H54 (cell line): ENCODE measurements at regions not wholly inside any gene's neighbourhood (a gene's known extent, or its start where the extent isn't known, plus 50 kb on each side); places are given as distances from the start of the nearest gene placed in this dataset.

Experiments
- DNase-seq: peaks from one replicate; pipeline ENCODE4 v3.0.0; 2011; ENCODE audit warnings: low spot score, mixed read lengths; ENCODE audit not compliant: insufficient read length
- FAIRE-seq: peaks from 3 replicates; lab custom pipeline; 2011; peaks lifted over from hg19 to GRCh38; lab: Jason Lieb, UNC
- POLR2A ChIP-seq: IDR thresholded peaks from 2 replicates; pipeline ENCODE4 v1.6.1; 2011; ENCODE audit warnings: low read depth, mild to moderate bottlenecking, low read length

DNA sequence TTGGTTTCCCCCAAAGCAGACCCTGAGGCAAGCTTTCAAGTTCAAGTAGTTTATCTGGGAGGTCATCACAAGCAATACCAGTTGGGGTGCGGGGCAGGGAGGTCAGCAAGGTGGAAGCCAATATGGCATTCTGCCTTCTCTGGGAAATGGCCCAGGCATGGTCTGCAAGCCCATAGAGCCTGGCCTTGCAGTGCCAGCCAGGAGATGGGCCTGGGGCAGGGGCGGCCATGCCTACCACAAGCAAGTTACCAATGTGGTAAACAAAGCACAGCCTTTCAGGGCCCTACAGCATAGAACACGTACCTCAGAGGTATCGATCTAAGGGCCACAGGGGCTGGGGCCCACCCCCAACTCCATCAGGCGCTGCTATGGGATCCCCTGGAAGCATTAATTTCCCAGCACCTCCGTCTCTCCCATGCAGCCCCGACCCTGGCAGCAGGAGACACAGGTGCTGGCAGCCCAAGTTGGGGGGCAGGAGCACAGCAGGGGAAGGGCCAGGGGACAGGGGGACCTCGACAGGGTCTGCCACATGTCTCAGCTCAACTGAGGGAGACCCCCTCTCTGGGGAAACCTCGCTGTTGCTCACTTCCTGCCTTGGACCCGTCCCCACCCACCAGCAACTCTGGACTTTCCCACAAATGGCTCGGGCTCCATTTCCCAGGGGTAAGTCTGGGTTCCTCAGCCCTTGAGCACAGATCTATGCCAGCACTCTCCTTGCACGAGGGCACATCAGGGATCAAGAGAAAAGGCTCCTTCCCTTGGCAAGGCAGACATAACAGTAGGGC lies 369.0 kb downstream of the PREX1 start:
- no peak for DNase-seq
- FAIRE-seq = no peak
- no peak for TF ChIP-seq POLR2A

DNA sequence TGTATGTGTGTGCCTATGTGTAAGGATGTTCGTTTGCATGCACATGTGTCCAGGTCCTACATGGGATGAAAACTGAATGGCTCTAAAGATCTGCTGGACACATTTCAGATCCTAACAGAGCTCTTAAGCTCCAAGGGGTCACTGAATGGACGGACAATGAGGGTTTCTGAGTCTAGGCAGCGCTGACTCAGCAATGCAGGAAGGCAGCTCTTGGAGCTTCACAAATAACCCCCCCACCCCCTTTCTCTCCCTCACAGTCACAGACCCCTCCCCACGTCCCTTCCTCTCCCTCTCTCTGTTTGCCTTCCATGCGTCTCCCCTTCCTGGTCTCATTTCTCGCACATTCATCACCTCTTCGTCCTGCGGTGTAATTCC lies 369.8 kb downstream of the PREX1 start:
- no peak for DNase-seq
- TF ChIP-seq POLR2A = no peak
- FAIRE-seq = no peak

DNA sequence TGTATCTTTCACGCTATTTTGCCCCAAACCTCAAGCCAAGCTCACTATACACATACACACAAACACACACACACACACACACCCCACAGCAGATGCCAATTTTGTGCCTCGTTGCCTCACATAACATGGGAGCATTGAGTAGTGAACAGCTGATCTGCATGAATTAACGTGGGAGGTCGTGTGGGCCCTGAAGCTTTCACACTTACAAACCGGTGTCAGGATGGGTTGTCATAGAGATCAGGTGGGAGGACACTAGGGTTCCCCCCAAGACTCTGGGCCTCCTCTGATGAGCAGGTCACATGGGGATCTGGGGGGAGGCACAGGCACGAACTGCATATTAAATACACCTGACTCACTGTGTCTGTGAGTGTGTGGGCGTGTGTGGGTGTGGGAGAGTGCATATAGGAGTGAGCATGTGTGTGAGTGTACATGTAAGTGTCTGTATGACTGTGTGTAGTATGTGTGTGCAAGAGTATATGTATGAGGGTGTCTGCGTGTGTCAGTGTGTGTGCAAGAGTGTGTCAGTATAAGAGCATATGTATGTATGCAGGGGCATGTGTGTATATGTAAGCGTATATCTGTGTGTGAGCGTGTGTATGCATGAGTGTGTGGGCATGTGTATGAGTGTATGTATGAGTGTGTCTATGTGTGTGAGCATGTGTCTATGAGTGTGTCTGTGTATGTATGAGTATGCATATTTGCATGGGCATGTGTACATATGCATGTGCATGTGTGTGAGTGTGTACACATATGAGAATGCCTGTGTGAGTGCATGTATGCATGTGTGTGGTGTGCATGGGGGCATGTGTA lies 370.4 kb downstream of the PREX1 start:
- DNase-seq = no peak
- no peak for TF ChIP-seq POLR2A
- FAIRE-seq = no peak

DNA sequence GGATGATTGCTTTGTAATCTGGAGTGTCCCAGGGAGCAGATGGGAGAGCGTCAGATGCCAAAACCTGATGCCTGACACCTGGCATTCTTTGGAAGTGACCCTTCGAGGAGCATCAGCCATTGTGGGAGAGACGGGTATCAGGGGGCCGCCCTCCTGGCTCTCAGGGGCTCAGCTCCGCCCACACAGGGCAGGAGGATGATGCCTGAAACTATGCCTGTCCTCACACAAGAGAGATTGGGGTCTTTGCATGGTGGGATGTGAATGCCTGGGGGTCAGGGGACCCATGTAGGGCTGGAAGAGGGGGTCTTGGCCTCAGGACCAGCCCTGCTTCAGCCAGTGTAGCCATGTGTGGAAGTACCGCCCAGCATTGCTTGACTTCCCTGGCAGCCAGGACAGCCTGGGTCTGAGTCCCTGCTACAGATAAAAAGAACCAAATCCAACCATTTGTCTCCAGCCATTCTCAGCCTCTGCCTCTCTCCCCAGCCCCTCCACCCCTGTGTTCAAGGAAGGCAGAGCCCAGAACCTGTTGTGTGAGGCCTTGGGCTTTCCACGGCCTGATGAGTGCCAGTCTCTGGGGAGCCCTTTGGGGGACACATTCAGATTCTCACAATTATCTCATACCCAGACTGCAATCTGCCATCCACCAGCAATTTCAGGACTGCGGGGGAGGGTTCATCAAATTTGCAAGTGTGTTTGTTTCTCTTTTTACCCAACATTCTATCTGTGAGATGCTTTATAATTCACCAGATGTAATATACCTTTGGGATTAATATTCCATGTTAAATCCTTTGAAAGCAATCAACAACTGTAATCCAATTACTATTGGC lies 371.2 kb downstream of the PREX1 start:
- TF ChIP-seq POLR2A = no peak

DNA sequence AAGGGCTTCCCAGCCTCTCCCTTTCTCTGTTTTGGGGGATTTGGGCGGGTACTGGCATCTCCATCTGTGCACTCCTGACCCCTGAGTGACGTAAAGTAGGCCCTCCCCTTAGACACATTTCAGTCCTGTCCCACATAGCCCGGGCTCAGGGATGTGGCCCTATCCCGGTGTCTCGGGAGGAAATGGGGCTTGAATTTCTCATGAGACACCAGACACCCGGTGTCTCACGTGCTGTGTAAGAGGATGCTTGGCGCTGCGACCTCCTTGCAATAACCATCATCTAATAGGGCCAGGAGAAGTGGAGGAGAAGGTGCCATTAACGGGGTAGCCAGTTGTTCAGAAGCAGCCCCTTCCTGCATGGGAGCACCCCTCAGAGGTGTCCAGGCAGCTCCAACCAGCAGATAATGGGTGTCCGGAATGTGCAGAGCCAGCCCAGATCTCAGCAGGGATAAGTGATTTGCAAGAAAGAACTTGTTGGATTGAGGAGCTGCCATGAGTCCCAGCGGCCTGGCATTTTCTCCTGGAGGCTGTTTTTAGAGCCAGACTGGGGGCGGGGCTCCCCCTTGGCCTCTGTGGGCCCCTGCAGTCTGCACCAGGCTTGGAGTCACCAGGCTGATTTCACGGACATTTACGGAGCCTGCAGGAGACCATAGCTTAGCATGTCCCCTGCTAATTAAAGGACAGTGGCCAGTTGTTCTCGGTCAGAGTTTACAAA lies 372.0 kb downstream of the PREX1 start:
- FAIRE-seq (no peak), DNase-seq (no peak)
- no peak for TF ChIP-seq POLR2A

More for the DNA sequence above, 371.2 kb downstream of the PREX1 start:
- no peak for FAIRE-seq
- DNase-seq = no peak

DNA sequence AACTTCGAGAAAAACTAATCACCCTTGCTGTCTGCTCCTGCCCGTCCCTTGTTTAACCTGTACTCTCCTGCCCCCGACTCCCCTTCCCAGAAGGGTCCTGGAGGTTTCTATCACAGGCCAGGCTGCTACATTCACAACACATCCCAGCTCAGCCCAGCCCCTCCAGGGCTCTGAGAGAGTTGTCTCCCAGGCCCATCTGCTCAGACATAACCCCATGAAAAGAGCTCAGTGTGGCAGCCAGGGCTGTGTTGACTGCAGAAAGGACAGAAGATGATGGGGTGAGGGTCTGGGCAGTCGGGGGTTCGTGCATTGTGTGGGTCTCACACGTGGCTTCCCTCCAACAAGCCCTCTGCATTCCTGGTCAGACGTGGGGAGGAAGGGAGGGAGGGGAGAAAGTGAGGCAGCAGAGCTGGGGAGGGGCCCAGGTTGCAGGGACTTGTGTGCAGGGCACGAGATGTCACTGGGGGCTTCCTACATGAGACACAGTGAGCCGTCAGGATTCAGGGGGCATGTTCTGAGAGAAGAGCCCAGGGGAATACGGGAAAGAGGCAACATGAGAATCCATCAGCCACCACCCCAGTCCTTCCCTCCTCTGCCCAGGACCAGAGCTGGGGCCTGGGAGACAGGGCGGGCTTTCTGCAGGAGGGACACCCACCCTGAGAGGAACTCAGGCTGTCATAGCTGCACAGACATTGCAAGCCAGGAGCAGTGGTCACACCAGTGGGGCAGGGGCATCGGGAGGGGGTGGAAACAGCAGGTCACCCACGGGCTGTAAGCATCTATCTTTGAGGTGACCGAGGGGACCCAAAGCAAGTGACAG lies 372.9 kb downstream of the PREX1 start:
- no peak for TF ChIP-seq POLR2A
- DNase-seq (no peak), FAIRE-seq (no peak)

DNA sequence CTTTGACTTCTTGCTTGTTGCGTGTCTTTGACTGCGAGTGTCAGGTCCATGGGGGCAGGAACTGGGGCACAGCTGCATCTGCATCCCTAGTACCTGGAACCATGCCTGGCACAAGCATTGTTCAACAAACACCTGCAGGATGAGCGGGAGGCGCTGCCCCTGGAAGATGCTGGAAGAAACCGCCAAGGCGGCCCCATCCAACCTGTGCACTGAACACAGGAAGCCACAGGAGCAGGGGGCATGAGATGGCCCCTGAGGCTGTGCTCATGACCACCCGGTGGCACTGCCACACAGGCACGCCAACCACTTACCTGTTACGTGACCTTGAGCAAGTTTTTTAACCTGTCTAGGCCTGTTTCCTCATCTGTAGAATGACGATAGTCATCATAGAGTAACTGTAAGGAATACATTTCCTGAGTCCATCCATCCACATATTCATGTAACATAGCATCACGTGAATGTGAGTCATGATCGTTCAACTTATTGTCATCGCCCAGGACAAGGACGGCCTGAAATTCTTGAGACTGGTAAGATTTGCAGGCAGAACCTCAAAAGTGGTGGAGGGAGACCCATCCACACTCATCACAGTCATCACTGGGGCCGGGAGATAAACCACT lies 374.2 kb downstream of the PREX1 start:
- no peak for FAIRE-seq

DNA sequence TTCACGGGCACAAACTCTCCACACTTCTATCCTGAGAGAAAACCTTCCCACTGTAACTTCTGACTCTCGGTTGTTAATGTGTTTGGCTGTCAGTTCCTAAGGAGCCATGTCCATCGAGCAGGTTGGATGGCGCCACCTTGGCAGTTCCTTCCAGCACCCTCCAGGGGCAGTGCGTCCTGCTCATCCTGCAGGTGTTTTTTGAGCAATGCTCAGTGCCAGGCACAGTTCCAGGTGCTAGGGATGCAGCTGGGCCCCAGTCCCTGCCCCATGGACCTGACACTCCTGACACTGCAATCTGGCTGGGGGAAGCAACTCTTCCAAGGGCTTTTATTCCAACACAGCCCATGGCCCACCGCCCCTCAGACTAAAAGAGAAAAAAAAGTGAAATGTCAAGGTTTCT lies 376.4 kb downstream of the PREX1 start:
- no peak for TF ChIP-seq POLR2A
- DNase-seq = no peak
- no peak for FAIRE-seq

More for the DNA sequence above, 374.2 kb downstream of the PREX1 start:
- DNase-seq = no peak
- TF ChIP-seq POLR2A = no peak

DNA sequence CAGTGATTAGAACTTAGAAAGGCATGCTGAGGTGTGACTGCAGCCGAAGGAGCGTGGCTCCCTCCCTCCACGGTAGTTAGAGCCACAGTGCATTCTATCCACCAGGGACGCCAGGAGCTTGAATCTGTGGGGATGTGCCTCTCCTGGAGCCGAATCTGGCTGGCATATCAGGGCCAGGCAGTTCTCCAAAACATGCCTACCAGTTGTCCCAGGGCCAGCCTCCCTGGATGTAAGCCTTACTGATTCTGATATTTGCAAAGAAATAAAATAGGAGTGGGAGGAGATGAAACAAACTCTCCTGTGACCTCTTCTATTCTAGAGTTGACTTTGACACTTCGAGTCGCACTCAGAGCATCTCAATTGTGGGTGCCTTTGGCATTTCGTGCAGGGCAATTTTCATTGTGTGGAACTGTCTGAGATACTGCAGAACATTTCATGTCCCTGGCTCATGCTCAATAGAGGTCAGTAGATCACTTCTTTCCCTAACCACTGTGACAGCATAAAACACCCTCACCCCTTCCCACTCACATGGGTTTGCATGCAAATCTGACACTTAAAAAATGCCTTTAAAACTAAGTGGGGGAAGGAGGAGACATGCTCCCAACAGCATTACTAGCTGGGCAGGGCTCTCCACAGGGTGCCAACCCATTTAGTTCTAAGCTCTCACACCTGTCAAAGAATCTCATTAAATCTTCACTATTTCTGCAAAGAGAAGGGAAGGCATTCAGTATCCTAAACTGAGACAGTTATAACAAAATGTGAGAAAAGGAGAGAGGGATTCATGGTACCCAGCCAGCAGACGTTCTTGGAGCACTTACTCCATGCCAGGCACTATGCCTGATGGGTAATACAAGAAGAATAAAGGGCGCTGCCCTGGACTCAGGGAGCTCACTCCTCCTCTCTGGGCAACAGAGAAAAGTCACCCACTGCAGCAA lies 378.9 kb downstream of the PREX1 start:
- FAIRE-seq (no peak), DNase-seq (no peak)
- TF ChIP-seq POLR2A = no peak

DNA sequence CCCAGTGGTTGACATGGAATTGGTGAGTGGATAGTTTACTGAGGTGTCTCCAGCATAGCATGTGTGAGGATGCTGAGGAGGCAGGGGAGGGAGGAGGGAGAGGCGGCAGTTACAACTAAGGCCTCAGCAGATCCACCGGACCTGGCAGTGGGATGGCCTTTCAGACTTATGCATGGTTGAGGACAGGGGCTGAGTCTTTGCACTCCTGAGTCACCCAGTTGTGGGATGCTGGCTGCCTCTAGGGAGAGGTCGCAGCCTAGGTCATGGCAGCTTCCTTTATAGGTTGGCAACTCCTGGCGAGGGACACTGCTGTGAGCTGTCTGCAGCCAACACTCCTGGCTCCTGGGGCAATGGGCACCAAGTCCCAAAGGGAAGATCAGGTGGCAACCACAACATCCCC lies 380.3 kb downstream of the PREX1 start:
- FAIRE-seq = no peak
- no peak for DNase-seq
- no peak for TF ChIP-seq POLR2A

DNA sequence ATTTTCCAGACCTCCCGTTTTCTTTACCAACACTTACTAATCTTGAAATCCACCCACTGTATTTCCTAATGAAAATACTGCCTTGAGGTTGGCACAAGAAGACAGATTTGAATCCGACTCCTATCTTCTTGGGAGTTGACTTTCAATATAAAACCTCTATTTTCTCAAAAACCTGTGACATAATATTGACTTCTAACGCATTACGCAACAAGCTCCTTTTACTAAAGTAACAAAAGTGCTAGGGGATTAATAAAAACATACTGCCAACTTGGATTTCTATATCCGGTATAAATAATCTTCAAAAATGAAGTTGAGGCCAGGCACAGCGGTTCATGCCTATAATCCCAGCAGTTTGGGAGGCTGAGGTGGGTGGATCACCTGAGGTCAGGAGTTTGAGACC lies 382.0 kb downstream of the PREX1 start:
- FAIRE-seq (no peak), DNase-seq (no peak)
- no peak for TF ChIP-seq POLR2A
